H9 (cell line): ENCODE measurements at regions not wholly inside any gene's neighbourhood (a gene's known extent, or its start where the extent isn't known, plus 50 kb on each side); places are given as distances from the start of the nearest gene placed in this dataset.

Source experiments
- DNase-seq: peaks from one replicate; pipeline ENCODE4 v3.0.0-alpha.2; 2017
- H2AFZ ChIP-seq: one replicate; pipeline ENCODE4 v1.6.1; 2013; ENCODE audit warnings: mild to moderate bottlenecking, low read length, control low read depth, moderate library complexity
- H2AK5ac ChIP-seq: 2 replicates; pipeline ENCODE4 v1.6.1; 2013; ENCODE audit warnings: low read length, control low read depth, mixed read lengths; ENCODE audit not compliant: insufficient read length
- H2BK120ac ChIP-seq: one replicate; pipeline ENCODE4 v1.6.1; 2013; ENCODE audit warnings: low read depth, mild to moderate bottlenecking, low read length, control low read depth, inconsistent platforms; ENCODE audit not compliant: poor library complexity, severe bottlenecking
- H2BK12ac ChIP-seq: 2 replicates; pipeline ENCODE4 v1.6.1; 2013; ENCODE audit warnings: low read length, control low read depth, mixed read lengths, low read depth; ENCODE audit not compliant: insufficient read length
- H2BK15ac ChIP-seq: 2 replicates; pipeline ENCODE4 v1.6.1; 2013; ENCODE audit warnings: low read depth, low read length, control low read depth
- H2BK20ac ChIP-seq: one replicate; pipeline ENCODE4 v1.6.1; 2013; ENCODE audit warnings: low read depth, mild to moderate bottlenecking, low read length, control low read depth, inconsistent platforms; ENCODE audit not compliant: poor library complexity, severe bottlenecking
- H2BK5ac ChIP-seq: 2 replicates; pipeline ENCODE4 v1.6.1; 2013; ENCODE audit warnings: low read length, control low read depth, mixed read lengths; ENCODE audit not compliant: insufficient read length
- H3K14ac ChIP-seq: 2 replicates; pipeline ENCODE4 v1.6.1; 2013; ENCODE audit warnings: low read length, control low read depth; ENCODE audit not compliant: insufficient read depth
- H3K18ac ChIP-seq: 2 replicates; pipeline ENCODE4 v1.6.1; 2013; ENCODE audit warnings: low read depth, mild to moderate bottlenecking, mixed read lengths, low read length, control low read depth; ENCODE audit not compliant: insufficient read length
- H3K23ac ChIP-seq: 2 replicates; pipeline ENCODE4 v1.6.1; 2013; ENCODE audit warnings: low read length, control low read depth, mixed read lengths, low read depth; ENCODE audit not compliant: insufficient read length
- H3K23me2 ChIP-seq: 2 replicates; pipeline ENCODE4 v1.6.1; 2013; ENCODE audit warnings: low read depth, mild to moderate bottlenecking, mixed read lengths, low read length, control low read depth; ENCODE audit not compliant: insufficient read length, poor library complexity, severe bottlenecking
- H3K27ac ChIP-seq: 2 replicates; pipeline ENCODE4 v1.5.1; 2013; ENCODE audit warnings: low read length, control low read depth, mixed read lengths, low read depth; ENCODE audit not compliant: insufficient read length
- H3K27me3 ChIP-seq: 2 replicates; pipeline ENCODE4 v1.6.1; 2013; ENCODE audit warnings: low read length, control low read depth, inconsistent platforms; ENCODE audit not compliant: insufficient read depth
- H3K4ac ChIP-seq: 2 replicates; pipeline ENCODE4 v1.6.1; 2013; ENCODE audit warnings: low read depth, mild to moderate bottlenecking, control low read depth, inconsistent platforms, low read length, moderate library complexity
- H3K4me1 ChIP-seq: 2 replicates; pipeline ENCODE4 v1.6.1; 2013; ENCODE audit warnings: low read length, control low read depth, inconsistent platforms; ENCODE audit not compliant: insufficient read depth
- H3K4me2 ChIP-seq: 2 replicates; pipeline ENCODE4 v1.6.1; 2013; ENCODE audit warnings: low read length, control low read depth, mixed read lengths; ENCODE audit not compliant: insufficient read length, insufficient read depth
- H3K56ac ChIP-seq: 2 replicates; pipeline ENCODE4 v1.6.1; 2013; ENCODE audit warnings: low read depth, mild to moderate bottlenecking, mixed read lengths, low read length, control low read depth; ENCODE audit not compliant: insufficient read length
- H3K79me1 ChIP-seq: 2 replicates; pipeline ENCODE4 v1.6.1; 2013; ENCODE audit warnings: low read depth, mild to moderate bottlenecking, moderate library complexity, low read length, control low read depth, inconsistent platforms; ENCODE audit not compliant: insufficient read depth, poor library complexity, severe bottlenecking
- H3K79me2 ChIP-seq: 2 replicates; pipeline ENCODE4 v1.6.1; 2013; ENCODE audit warnings: low read length, control low read depth, inconsistent platforms; ENCODE audit not compliant: insufficient read depth
- H3K9ac ChIP-seq: 2 replicates; pipeline ENCODE4 v1.6.1; 2013; ENCODE audit warnings: low read length, control low read depth, mixed read lengths; ENCODE audit not compliant: insufficient read length; ENCODE audit errors: extremely low read depth
- H3K9me3 ChIP-seq: one replicate; pipeline ENCODE4 v1.6.1; 2013; ENCODE audit warnings: low read depth, low read length, inconsistent platforms; ENCODE audit not compliant: control insufficient read depth
- H3T11ph ChIP-seq: one replicate; pipeline ENCODE4 v1.6.1; 2013; ENCODE audit warnings: mild to moderate bottlenecking, low read length, control low read depth, inconsistent platforms
- H4K20me1 ChIP-seq: one replicate; pipeline ENCODE4 v1.6.1; 2013; ENCODE audit not compliant: control insufficient read depth, insufficient read length, insufficient read depth
- H4K5ac ChIP-seq: 2 replicates; pipeline ENCODE4 v1.6.1; 2013; ENCODE audit warnings: low read depth, mild to moderate bottlenecking, mixed read lengths, low read length, control low read depth; ENCODE audit not compliant: insufficient read length
- H4K8ac ChIP-seq: replicated peaks from 2 replicates; pipeline ENCODE4 v1.6.1; 2013; ENCODE audit warnings: low read length, control low read depth, mixed read lengths, low read depth; ENCODE audit not compliant: insufficient read length
- H4K91ac ChIP-seq: 2 replicates; pipeline ENCODE4 v1.6.1; 2013; ENCODE audit warnings: low read depth, mild to moderate bottlenecking, moderate library complexity, mixed read lengths, low read length, control low read depth; ENCODE audit not compliant: insufficient read length
- H3K27ac Mint-ChIP-seq, 3 experiments: 2 replicates in 2 of 3; 3 replicates in 1 of 3; pipeline ENCODE4 v1.8.0; 2020 to 2021; ENCODE audit warnings: mixed read lengths in 3 of 3, mild to moderate bottlenecking in 1 of 3, moderate library complexity in 1 of 3
- H3K27me3 Mint-ChIP-seq: 2 replicates; pipeline ENCODE4 v1.8.0; 2021; ENCODE audit warnings: low read depth, mild to moderate bottlenecking, moderate library complexity, mixed read lengths
- H3K36me3 Mint-ChIP-seq, 3 experiments: 2 replicates in 2 of 3; 3 replicates in 1 of 3; pipeline ENCODE4 v1.8.0; 2020 to 2021; ENCODE audit warnings: low read depth in 3 of 3, mixed read lengths in 3 of 3; ENCODE audit not compliant: insufficient read depth in 1 of 3
- H3K4me1 Mint-ChIP-seq, 2 experiments: 2 replicates each; pipeline ENCODE4 v1.8.0; 2020; ENCODE audit warnings: mixed read lengths in 2 of 2
- H3K4me3 Mint-ChIP-seq, 2 experiments: 2 replicates in 1 of 2; 3 replicates in 1 of 2; pipeline ENCODE4 v1.8.0; 2020 to 2021; ENCODE audit warnings: mild to moderate bottlenecking in 2 of 2, mixed read lengths in 2 of 2, moderate library complexity in 1 of 2
- H3K9me3 Mint-ChIP-seq, 2 experiments: 2 replicates in 1 of 2; 3 replicates in 1 of 2; pipeline ENCODE4 v1.8.0; 2020; ENCODE audit warnings: mild to moderate bottlenecking in 2 of 2, mixed read lengths in 2 of 2, moderate library complexity in 1 of 2
- WGBS: extraction: QIAGEN DNeasy Blood & Tissue Kit; methylation state at CpG from one replicate; pipeline ENCODE4 v1.1.7; 2013; ENCODE audit warnings: missing lambda C conversion rate, low lambda C conversion rate, mixed read lengths; ENCODE audit not compliant: insufficient read length; ENCODE audit errors: extremely low coverage; 5-methylcytosine and 5-hydroxymethylcytosine counted together
- TF ChIP-seq, protein P1 (sequence below): fragments of 200-600 bp; sonication (generic); conservative IDR thresholded peaks from 3 replicates; pipeline ENCODE4 v1.8.0; 2021; ENCODE audit warnings: antibody characterized with exemption, mild to moderate bottlenecking

DNA sequence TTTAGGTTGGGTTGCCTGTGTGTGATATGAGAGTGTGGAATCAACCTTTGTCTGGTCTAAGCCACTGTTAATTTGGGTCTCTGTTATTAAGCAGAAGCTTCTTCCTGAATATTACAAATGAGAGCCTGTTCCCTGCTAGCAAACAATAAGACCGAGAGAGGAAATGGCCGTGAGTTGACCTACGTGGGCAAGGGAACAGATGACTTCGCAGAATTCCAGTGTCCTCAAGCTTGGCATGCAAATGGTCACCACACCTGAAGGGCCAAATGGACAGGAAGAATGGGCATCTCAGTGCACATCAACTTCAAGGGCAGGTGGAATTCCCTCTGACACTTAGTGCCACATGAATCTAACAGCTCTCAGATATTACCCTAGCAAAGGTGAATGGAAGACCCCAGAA is 250.8 kb upstream of the FOXF1 start:
- Histone ChIP-seq H3K79me2 (no peaks in the 10 kb centered on the region; the same call in 1 of the 2 replicates), H4K5ac (no peak overlapping the region), H2AK5ac (no peak overlapping the region), H3K79me1 (no peaks in the 10 kb centered on the region), H3K4me2 (no peak overlapping the region), H2BK120ac (no peak overlapping the region), H3K4ac (no peak overlapping the region), H3K56ac (no peak overlapping the region), H4K20me1 (no peaks in the 10 kb centered on the region), H3K23me2 (no peaks in the 10 kb centered on the region), H4K91ac (no peak overlapping the region), H2AFZ (no peak overlapping the region), H3K9me3 (no peaks in the 10 kb centered on the region), H3K23ac (no peak overlapping the region), H3K14ac (no peak overlapping the region), H3K27me3 (no peaks in the 10 kb centered on the region; the same call in 1 of the 2 replicates), H2BK20ac (no peak overlapping the region), H3K18ac (no peak overlapping the region), H3K27ac (no peak overlapping the region), H4K8ac (no peak overlapping the region), H2BK5ac (no peak overlapping the region), H3K4me1 (no peaks in the 10 kb centered on the region; the same call in 1 of the 2 replicates), H3T11ph (no peak overlapping the region), H2BK12ac (no peak overlapping the region), H3K9ac (no peak overlapping the region), H2BK15ac (no peak overlapping the region)
- DNase-seq, result peak; percentile 8
- Mint-ChIP-seq H3K27me3 (peaks cover 7% of the 10 kb centered on the region; the same call in 1 of the 2 replicates), H3K27ac (no peak overlapping the region), H3K36me3 (peaks cover 3 to 11% (median 7%) of the 10 kb centered on the region in 3 experiments; a peak in 5 of 7 replicates), H3K9me3 (peaks cover 7 to 13% of the 10 kb centered on the region in 2 experiments), H3K4me1 (peaks cover 0 to 3% of the 10 kb centered on the region in 2 experiments; a peak in 3 of 4 replicates), H3K4me3 (no peak overlapping the region)
- TF ChIP-seq, protein P1, sequence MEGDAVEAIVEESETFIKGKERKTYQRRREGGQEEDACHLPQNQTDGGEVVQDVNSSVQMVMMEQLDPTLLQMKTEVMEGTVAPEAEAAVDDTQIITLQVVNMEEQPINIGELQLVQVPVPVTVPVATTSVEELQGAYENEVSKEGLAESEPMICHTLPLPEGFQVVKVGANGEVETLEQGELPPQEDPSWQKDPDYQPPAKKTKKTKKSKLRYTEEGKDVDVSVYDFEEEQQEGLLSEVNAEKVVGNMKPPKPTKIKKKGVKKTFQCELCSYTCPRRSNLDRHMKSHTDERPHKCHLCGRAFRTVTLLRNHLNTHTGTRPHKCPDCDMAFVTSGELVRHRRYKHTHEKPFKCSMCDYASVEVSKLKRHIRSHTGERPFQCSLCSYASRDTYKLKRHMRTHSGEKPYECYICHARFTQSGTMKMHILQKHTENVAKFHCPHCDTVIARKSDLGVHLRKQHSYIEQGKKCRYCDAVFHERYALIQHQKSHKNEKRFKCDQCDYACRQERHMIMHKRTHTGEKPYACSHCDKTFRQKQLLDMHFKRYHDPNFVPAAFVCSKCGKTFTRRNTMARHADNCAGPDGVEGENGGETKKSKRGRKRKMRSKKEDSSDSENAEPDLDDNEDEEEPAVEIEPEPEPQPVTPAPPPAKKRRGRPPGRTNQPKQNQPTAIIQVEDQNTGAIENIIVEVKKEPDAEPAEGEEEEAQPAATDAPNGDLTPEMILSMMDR, result no peak
- no CpG with 5 or more reads among the region's 4 CpGs for WGBS
